CD14-positive monocyte (primary cell): ENCODE measurements at regions not wholly inside any gene's neighbourhood (a gene's known extent, or its start where the extent isn't known, plus 50 kb on each side); places are given as distances from the start of the nearest gene placed in this dataset.

ENCODE experiments used
- DNase-seq, 3 donors: peaks; one replicate each; pipeline ENCODE4 v3.0.0-alpha.2; 2011 to 2022
- H2AFZ ChIP-seq: 2 replicates; pipeline ENCODE4 v1.6.0; 2012; ENCODE audit warnings: mild to moderate bottlenecking, low read depth, low read length, inconsistent platforms; ENCODE audit not compliant: insufficient read depth, poor library complexity, severe bottlenecking
- H3K27ac ChIP-seq, 2 donors: 1 replicate in 1 of 2; 2 replicates in 1 of 2; pipeline ENCODE4 v1.5.1; 2012 to 2013; ENCODE audit warnings: low read length in 2 of 2, control low read depth in 1 of 2, inconsistent platforms in 1 of 2, low read depth in 1 of 2, mild to moderate bottlenecking in 1 of 2
- H3K27me3 ChIP-seq, 2 donors: one replicate each; pipeline versions ENCODE4 v1.6.0 to v1.6.1; 2011 to 2013; ENCODE audit warnings: low read length in 2 of 2; ENCODE audit not compliant: control insufficient read depth in 2 of 2, insufficient read depth in 2 of 2
- H3K36me3 ChIP-seq, 2 donors: replicated peaks in 1 of 2; 1 replicate in 1 of 2; 2 replicates in 1 of 2; pipeline versions ENCODE4 v1.5.1 to v1.6.1; 2012 to 2013; ENCODE audit warnings: low read length in 2 of 2, control low read depth in 1 of 2, inconsistent platforms in 1 of 2, mild to moderate bottlenecking in 1 of 2; ENCODE audit not compliant: insufficient read depth in 2 of 2, control insufficient read depth in 1 of 2
- H3K4me1 ChIP-seq, 2 donors: 1 replicate in 1 of 2; 2 replicates in 1 of 2; pipeline versions ENCODE4 v1.5.1 to v1.6.1; 2012 to 2013; ENCODE audit warnings: low read length in 2 of 2, control low read depth in 1 of 2, inconsistent platforms in 1 of 2, mild to moderate bottlenecking in 1 of 2, moderate library complexity in 1 of 2; ENCODE audit not compliant: insufficient read depth in 2 of 2, control insufficient read depth in 1 of 2
- H3K4me2 ChIP-seq: replicated peaks from 2 replicates; pipeline ENCODE3; 2012; ENCODE audit warnings: low read length, moderate library complexity, mild to moderate bottlenecking; ENCODE audit not compliant: poor library complexity, severe bottlenecking; ENCODE audit errors: extremely low read depth
- H3K4me3 ChIP-seq, 3 experiments: fragments of 200-600 bp in 1 of 3; sonication (generic) in 1 of 3; replicated peaks in 1 of 3; 1 replicate in 2 of 3; 2 replicates in 1 of 3; pipeline ENCODE4 v1.5.1; 2011 to 2013; ENCODE audit warnings: low read length in 3 of 3, mild to moderate bottlenecking in 3 of 3, control low read depth in 2 of 3, low read depth in 2 of 3, inconsistent platforms in 1 of 3, moderate library complexity in 1 of 3
- H3K79me2 ChIP-seq: 2 replicates; pipeline ENCODE4 v1.6.0; 2012; ENCODE audit warnings: mild to moderate bottlenecking, control low read depth, inconsistent platforms, low read length, moderate library complexity; ENCODE audit not compliant: insufficient read depth
- H3K9ac ChIP-seq: 2 replicates; pipeline ENCODE4 v1.6.0; 2017; ENCODE audit warnings: low read length, mild to moderate bottlenecking; ENCODE audit not compliant: insufficient read depth, poor library complexity, severe bottlenecking
- H3K9me3 ChIP-seq, 2 donors: replicated peaks in 1 of 2; 1 replicate in 1 of 2; 2 replicates in 1 of 2; pipeline versions ENCODE4 v1.5.1 to v1.6.1; 2012 to 2013; ENCODE audit warnings: low read length in 2 of 2, control low read depth in 1 of 2; ENCODE audit not compliant: control insufficient read depth in 1 of 2, insufficient read depth in 1 of 2
- H4K20me1 ChIP-seq: 2 replicates; pipeline ENCODE4 v1.6.0; 2012; ENCODE audit warnings: mild to moderate bottlenecking, low read length, control low read depth, moderate library complexity; ENCODE audit not compliant: insufficient read depth
- H3K27ac Mint-ChIP-seq, 7 donors: one replicate each; pipeline ENCODE4 v1.8.0; 2020; ENCODE audit warnings: mild to moderate bottlenecking in 7 of 7, mixed read lengths in 7 of 7, moderate library complexity in 6 of 7, inconsistent platforms in 2 of 7
- H3K27me3 Mint-ChIP-seq, 3 donors: one replicate each; pipeline ENCODE4 v1.8.0; 2021 to 2022; ENCODE audit warnings: low read depth in 3 of 3, mild to moderate bottlenecking in 3 of 3, mixed read lengths in 3 of 3, moderate library complexity in 3 of 3, inconsistent platforms in 1 of 3
- H3K36me3 Mint-ChIP-seq, 2 donors: one replicate each; pipeline ENCODE4 v1.8.0; 2020; ENCODE audit warnings: mixed read lengths in 2 of 2, inconsistent platforms in 1 of 2, mild to moderate bottlenecking in 1 of 2
- H3K4me1 Mint-ChIP-seq: one replicate; pipeline ENCODE4 v1.8.0; 2020; ENCODE audit warnings: mild to moderate bottlenecking, mixed read lengths
- H3K4me3 Mint-ChIP-seq, 2 donors: one replicate each; pipeline ENCODE4 v1.8.0; 2020; ENCODE audit warnings: mild to moderate bottlenecking in 2 of 2, mixed read lengths in 2 of 2, moderate library complexity in 1 of 2
- H3K9me3 Mint-ChIP-seq, 7 donors: one replicate each; pipeline ENCODE4 v1.8.0; 2020 to 2022; ENCODE audit warnings: mixed read lengths in 7 of 7, mild to moderate bottlenecking in 6 of 7, moderate library complexity in 6 of 7, inconsistent platforms in 2 of 7
- whole genome bisulfite sequencing: methylation state at CpG from one replicate; pipeline ENCODE4 v1.1.5; 2013; ENCODE audit warnings: missing lambda C conversion rate; ENCODE audit not compliant: insufficient coverage; 5-methylcytosine and 5-hydroxymethylcytosine counted together
- intact Hi-C, 2 donors: fragments of 100-400 bp; cut with micrococcal nuclease; formaldehyde crosslinking; loops; one replicate each; pipeline versions ENCODE4 v1.15.0 to v1.15.1; 2023
- TF ChIP-seq, protein P1 (sequence below): fragments of 200-600 bp; IDR thresholded peaks from one replicate; pipeline ENCODE4 v1.8.0; 2022; ENCODE audit warnings: antibody characterized with exemption, mild to moderate bottlenecking

DNA sequence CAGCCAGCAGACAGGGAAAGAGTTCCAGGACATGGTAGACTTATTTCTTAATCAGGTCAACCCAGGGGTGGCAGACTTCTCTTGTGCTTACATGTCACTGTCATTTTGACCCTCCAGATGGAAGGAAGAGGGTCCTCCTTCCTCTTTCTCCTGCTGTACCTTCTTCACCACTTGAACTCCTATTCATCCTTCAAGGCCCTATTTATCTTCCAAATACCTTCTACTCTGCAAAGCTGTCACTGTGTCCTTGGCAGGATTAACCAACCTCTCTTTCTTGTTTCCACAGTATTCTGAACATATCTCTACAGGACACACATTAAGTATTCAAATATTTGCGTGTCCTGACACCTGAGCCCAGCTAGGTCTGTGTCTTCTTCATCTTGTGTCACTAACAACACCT lies 163.1 kb downstream of the DICER1 start:
- peaks cover 10 to 12% of the 10 kb centered on the region in 2 donors for H3K4me1 ChIP-seq
- TF ChIP-seq, protein P1, sequence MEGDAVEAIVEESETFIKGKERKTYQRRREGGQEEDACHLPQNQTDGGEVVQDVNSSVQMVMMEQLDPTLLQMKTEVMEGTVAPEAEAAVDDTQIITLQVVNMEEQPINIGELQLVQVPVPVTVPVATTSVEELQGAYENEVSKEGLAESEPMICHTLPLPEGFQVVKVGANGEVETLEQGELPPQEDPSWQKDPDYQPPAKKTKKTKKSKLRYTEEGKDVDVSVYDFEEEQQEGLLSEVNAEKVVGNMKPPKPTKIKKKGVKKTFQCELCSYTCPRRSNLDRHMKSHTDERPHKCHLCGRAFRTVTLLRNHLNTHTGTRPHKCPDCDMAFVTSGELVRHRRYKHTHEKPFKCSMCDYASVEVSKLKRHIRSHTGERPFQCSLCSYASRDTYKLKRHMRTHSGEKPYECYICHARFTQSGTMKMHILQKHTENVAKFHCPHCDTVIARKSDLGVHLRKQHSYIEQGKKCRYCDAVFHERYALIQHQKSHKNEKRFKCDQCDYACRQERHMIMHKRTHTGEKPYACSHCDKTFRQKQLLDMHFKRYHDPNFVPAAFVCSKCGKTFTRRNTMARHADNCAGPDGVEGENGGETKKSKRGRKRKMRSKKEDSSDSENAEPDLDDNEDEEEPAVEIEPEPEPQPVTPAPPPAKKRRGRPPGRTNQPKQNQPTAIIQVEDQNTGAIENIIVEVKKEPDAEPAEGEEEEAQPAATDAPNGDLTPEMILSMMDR = no peak
- H3K36me3 ChIP-seq = no peaks in the 10 kb centered on the region
- no peak overlapping the region for H3K27ac Mint-ChIP-seq
- H3K4me2 ChIP-seq = no peak overlapping the region
- no peaks in the 10 kb centered on the region for H3K79me2 ChIP-seq
- H3K4me3 Mint-ChIP-seq = no peak overlapping the region
- H2AFZ ChIP-seq = no peak overlapping the region
- intact Hi-C loops = no loop called here
- no CpG with 5 or more reads among the region's 1 CpG for WGBS
- H4K20me1 ChIP-seq = no peaks in the 10 kb centered on the region
- no peak overlapping the region for H3K27ac ChIP-seq
- no peak for DNase-seq
- H3K9ac ChIP-seq = no peak overlapping the region
- H3K4me1 Mint-ChIP-seq = peaks cover 14% of the 10 kb centered on the region
- no peaks in the 10 kb centered on the region for H3K36me3 Mint-ChIP-seq
- H3K9me3 Mint-ChIP-seq = peaks cover 0 to 2% (median 0%) of the 10 kb centered on the region in 7 donors
- no peak overlapping the region for H3K4me3 ChIP-seq
- H3K9me3 ChIP-seq = no peaks in the 10 kb centered on the region
- H3K27me3 ChIP-seq = peaks cover 2 to 3% of the 10 kb centered on the region in 2 donors
- peaks cover 9 to 25% (median 13%) of the 10 kb centered on the region in 3 donors for H3K27me3 Mint-ChIP-seq

DNA sequence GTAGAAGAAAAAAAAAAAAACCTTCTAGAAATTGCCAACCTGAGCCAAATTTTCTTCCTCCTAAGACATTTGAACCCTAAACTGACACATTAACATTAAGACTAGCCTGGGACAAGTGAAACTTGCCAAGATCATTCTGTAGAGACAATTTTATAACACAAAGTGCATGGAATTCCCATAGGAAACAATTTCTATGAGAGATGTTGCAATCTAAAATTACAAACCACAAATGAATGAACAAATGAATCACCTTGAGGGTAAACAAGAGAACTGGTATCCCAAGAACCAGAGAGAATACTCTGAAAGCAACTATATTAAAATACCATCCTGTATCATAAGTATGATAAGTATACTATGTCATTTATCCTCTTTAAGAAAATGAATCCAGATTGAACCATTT lies 165.3 kb downstream of the DICER1 start:
- no peaks in the 10 kb centered on the region for H4K20me1 ChIP-seq
- H3K4me1 Mint-ChIP-seq = no peaks in the 10 kb centered on the region
- no peak overlapping the region for H3K27ac ChIP-seq
- no peak overlapping the region for H3K27ac Mint-ChIP-seq
- no peak overlapping the region for H3K9ac ChIP-seq
- no peak overlapping the region for H3K4me3 Mint-ChIP-seq
- TF ChIP-seq, protein P1 = no peak
- peaks cover 0 to 4% (median 2%) of the 10 kb centered on the region in 7 donors for H3K9me3 Mint-ChIP-seq
- no peaks in the 10 kb centered on the region for H3K36me3 Mint-ChIP-seq
- no peak overlapping the region for H3K4me2 ChIP-seq
- intact Hi-C loops = no loop called here
- no peaks in the 10 kb centered on the region for H3K9me3 ChIP-seq
- H3K27me3 Mint-ChIP-seq = peaks cover 7 to 20% (median 14%) of the 10 kb centered on the region in 3 donors
- no peak for DNase-seq
- H3K4me3 ChIP-seq = no peak overlapping the region
- H3K27me3 ChIP-seq = peaks cover 2 to 3% of the 10 kb centered on the region in 2 donors
- H3K36me3 ChIP-seq = no peaks in the 10 kb centered on the region
- no peaks in the 10 kb centered on the region for H3K4me1 ChIP-seq
- H2AFZ ChIP-seq = no peak overlapping the region
- H3K79me2 ChIP-seq = no peaks in the 10 kb centered on the region
